ENCODE measurements at regions not wholly inside any gene's neighbourhood (a gene's known extent, or its start where the extent isn't known, plus 50 kb on each side); places are given as distances from the start of the nearest gene placed in this dataset.

- Histone ChIP-seq H3K4me1 (replicated peaks in 1 of 2) (no peaks in the 10 kb centered on the region), H3K4me3 (no peak overlapping the region), H3K27me3 (no peaks in the 10 kb centered on the region), H3K9me3 (replicated peaks in 1 of 3) (no peaks in the 10 kb centered on the region), H3K27ac (no peak overlapping the region), H3K36me3 (replicated peaks in 1 of 2) (no peaks in the 10 kb centered on the region)
- no peak for DNase-seq
- intact Hi-C loops (cut with DNase I): no loop called here
- 87 to 94% (median 91%) methylated on average over 3 of the region's 3 CpGs for WGBS, 4 donors
- no peak for TF ChIP-seq POLR2A (IDR thresholded peaks at IDR 0.05)
- TF ChIP-seq CTCF (IDR thresholded peaks at IDR 0.05): no peak
These were observed 184.4 kb downstream of the MDFIC start for GRCh38 chr7:115106316-115106715.

DNA sequence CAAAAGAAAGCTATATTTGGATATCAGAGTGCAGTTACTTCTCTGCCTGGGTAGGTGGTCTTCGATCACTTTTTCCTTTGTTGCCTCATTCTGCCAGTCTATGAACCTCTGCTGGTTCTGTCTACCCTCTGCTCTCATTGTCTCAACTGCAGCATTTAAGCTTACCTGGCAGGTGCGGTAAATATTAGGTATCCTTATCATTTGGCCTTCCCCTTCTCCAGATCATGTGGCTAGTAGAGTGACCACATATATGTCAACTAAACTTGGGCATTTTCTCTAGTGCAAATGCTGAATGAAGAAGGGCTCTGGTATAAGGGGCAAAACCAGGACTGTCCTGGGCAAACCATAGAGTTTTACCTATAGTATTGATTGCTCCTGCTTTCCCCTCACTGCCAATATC lies 180.8 kb downstream of the MDFIC start:
- Histone ChIP-seq H3K36me3 (replicated peaks in 1 of 2) (no peaks in the 10 kb centered on the region), H3K27ac (no peak overlapping the region), H3K27me3 (no peaks in the 10 kb centered on the region), H3K9me3 (replicated peaks in 1 of 3) (no peaks in the 10 kb centered on the region), H3K4me1 (replicated peaks in 1 of 2) (no peaks in the 10 kb centered on the region), H3K4me3 (no peak overlapping the region)
- no peak for TF ChIP-seq CTCF (IDR thresholded peaks at IDR 0.05)
- TF ChIP-seq POLR2A (IDR thresholded peaks at IDR 0.05): no peak
- 89 to 98% (median 94%) methylated on average over 2 of the region's 2 CpGs for WGBS, 4 donors
- intact Hi-C loops (cut with DNase I): no loop called here
- no peak for DNase-seq

- H3K27ac ChIP-seq: no peak overlapping the region
- H3K4me3 ChIP-seq: no peak overlapping the region
- no peak for TF ChIP-seq POLR2A (IDR thresholded peaks at IDR 0.05)
- TF ChIP-seq CTCF (IDR thresholded peaks at IDR 0.05): no peak
- intact Hi-C loops (cut with DNase I): no loop called here
- H3K36me3 ChIP-seq (replicated peaks in 1 of 2): no peaks in the 10 kb centered on the region
- no peaks in the 10 kb centered on the region for H3K27me3 ChIP-seq
- no peaks in the 10 kb centered on the region for H3K4me1 ChIP-seq (replicated peaks in 1 of 2)
- no peaks in the 10 kb centered on the region for H3K9me3 ChIP-seq (replicated peaks in 1 of 3)
- DNase-seq: no peak
These were observed 179.3 kb downstream of the MDFIC start for GRCh38 chr7:115101199-115101598.

DNA sequence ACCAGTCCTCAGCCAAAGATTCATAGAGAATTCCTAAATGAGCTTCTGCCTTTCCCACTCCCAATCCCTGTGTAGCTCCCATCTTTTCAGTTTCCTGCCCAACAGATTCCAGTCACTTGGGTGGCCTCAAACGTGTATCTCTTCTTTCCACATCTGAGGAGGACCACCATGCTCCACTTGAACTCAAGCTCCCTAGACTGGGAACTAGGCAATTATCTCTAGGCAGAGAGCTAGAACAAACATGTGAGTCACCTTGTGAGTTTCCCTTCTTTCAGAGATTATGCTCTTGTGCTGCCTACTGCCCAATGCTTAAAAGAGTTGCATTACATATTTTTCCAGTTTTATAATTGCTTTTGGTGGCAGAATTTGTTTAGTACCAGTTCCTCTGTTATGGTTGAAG lies 178.0 kb downstream of the MDFIC start:
- no peak overlapping the region for H3K4me3 ChIP-seq
- DNase-seq: no peak
- no peaks in the 10 kb centered on the region for H3K9me3 ChIP-seq (replicated peaks in 1 of 3)
- no peak for TF ChIP-seq POLR2A (IDR thresholded peaks at IDR 0.05)
- no peak for TF ChIP-seq CTCF (IDR thresholded peaks at IDR 0.05)
- no peaks in the 10 kb centered on the region for H3K36me3 ChIP-seq (replicated peaks in 1 of 2)
- H3K4me1 ChIP-seq (replicated peaks in 1 of 2): no peaks in the 10 kb centered on the region
- WGBS, 4 donors: 33 to 57% (median 42%) methylated on average over 1 of the region's 1 CpG
- no peak overlapping the region for H3K27ac ChIP-seq
- intact Hi-C loops (cut with DNase I): no loop called here
- no peaks in the 10 kb centered on the region for H3K27me3 ChIP-seq
